ENCODE measurements at regions not wholly inside any gene's neighbourhood (a gene's known extent, or its start where the extent isn't known, plus 50 kb on each side); places are given as distances from the start of the nearest gene placed in this dataset.

DNA sequence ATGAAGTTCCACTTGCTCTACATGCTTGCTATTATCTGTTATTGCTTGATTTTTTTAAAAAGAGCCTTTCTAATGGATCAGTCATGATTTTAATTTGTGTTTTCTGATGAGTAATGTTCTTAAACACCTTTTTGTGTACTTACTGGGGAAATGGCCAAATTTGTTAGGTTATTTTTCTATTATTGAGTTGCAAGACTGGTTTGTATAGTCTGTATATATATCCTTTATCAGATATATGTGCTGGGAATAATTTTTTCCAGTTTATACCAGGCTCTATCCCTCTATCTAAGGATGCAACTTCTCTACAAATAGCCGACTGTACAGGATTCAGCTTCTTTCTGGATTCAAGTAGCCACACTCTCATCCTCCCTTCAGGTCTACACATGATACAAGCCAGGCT is 65.6 kb upstream of the SEC61G start:
- H3K4me3 ChIP-seq, result no peak overlapping the region
- H3K79me2 ChIP-seq (replicated peaks; ENCODE audit: insufficient read depth), result no peaks in the 10 kb centered on the region
- Mint-ChIP-seq H3K36me3 (ENCODE audit: low read depth) (peaks cover 2% of the 10 kb centered on the region; the same call in 1 of the 3 replicates), H3K4me3 (no peak overlapping the region), H3K9me3 (peaks cover 18% of the 10 kb centered on the region), H3K27ac (no peak overlapping the region), H3K27me3 (ENCODE audit: insufficient read depth, low read depth, poor library complexity) (no peaks in the 10 kb centered on the region), H3K4me1 (no peaks in the 10 kb centered on the region; the same call in 2 of the 3 replicates)
- H2AFZ ChIP-seq, result no peak overlapping the region
- DNase-seq (ENCODE audit: low spot score) (no peak), ATAC-seq (no peak)
- H3K9me2 ChIP-seq (ENCODE audit: insufficient read depth), result no peaks in the 10 kb centered on the region
- no peak overlapping the region for H3K27ac ChIP-seq (ENCODE audit: low read depth)
- TF ChIP-seq, protein P1, sequence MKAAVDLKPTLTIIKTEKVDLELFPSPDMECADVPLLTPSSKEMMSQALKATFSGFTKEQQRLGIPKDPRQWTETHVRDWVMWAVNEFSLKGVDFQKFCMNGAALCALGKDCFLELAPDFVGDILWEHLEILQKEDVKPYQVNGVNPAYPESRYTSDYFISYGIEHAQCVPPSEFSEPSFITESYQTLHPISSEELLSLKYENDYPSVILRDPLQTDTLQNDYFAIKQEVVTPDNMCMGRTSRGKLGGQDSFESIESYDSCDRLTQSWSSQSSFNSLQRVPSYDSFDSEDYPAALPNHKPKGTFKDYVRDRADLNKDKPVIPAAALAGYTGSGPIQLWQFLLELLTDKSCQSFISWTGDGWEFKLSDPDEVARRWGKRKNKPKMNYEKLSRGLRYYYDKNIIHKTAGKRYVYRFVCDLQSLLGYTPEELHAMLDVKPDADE (IDR thresholded peaks at IDR 0.05), result no peak
- TF ChIP-seq EZH2phosphoT487 (IDR thresholded peaks at IDR 0.05; ENCODE audit: unreplicated experiment), result no peak
- no peak for TF ChIP-seq ZNF114 (CRISPR knock-in tag; IDR thresholded peaks at IDR 0.05)
- no peak for TF ChIP-seq STAT1 (IDR thresholded peaks at IDR 0.05; ENCODE audit: unreplicated experiment)
- no peak for TF ChIP-seq JUNB (IDR thresholded peaks at IDR 0.05; ENCODE audit: unreplicated experiment)
- TF ChIP-seq POLR2AphosphoS5 (IDR thresholded peaks at IDR 0.05; ENCODE audit: low read depth), result no peak
- TF ChIP-seq, protein P2, sequence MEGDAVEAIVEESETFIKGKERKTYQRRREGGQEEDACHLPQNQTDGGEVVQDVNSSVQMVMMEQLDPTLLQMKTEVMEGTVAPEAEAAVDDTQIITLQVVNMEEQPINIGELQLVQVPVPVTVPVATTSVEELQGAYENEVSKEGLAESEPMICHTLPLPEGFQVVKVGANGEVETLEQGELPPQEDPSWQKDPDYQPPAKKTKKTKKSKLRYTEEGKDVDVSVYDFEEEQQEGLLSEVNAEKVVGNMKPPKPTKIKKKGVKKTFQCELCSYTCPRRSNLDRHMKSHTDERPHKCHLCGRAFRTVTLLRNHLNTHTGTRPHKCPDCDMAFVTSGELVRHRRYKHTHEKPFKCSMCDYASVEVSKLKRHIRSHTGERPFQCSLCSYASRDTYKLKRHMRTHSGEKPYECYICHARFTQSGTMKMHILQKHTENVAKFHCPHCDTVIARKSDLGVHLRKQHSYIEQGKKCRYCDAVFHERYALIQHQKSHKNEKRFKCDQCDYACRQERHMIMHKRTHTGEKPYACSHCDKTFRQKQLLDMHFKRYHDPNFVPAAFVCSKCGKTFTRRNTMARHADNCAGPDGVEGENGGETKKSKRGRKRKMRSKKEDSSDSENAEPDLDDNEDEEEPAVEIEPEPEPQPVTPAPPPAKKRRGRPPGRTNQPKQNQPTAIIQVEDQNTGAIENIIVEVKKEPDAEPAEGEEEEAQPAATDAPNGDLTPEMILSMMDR (conservative IDR thresholded peaks at IDR 0.05; ENCODE audit: low read depth in 2 of 2), result no peak
- no peak for TF ChIP-seq ZNF331 (CRISPR knock-in tag; IDR thresholded peaks at IDR 0.05; ENCODE audit: low read depth)
- TF ChIP-seq, protein P3, sequence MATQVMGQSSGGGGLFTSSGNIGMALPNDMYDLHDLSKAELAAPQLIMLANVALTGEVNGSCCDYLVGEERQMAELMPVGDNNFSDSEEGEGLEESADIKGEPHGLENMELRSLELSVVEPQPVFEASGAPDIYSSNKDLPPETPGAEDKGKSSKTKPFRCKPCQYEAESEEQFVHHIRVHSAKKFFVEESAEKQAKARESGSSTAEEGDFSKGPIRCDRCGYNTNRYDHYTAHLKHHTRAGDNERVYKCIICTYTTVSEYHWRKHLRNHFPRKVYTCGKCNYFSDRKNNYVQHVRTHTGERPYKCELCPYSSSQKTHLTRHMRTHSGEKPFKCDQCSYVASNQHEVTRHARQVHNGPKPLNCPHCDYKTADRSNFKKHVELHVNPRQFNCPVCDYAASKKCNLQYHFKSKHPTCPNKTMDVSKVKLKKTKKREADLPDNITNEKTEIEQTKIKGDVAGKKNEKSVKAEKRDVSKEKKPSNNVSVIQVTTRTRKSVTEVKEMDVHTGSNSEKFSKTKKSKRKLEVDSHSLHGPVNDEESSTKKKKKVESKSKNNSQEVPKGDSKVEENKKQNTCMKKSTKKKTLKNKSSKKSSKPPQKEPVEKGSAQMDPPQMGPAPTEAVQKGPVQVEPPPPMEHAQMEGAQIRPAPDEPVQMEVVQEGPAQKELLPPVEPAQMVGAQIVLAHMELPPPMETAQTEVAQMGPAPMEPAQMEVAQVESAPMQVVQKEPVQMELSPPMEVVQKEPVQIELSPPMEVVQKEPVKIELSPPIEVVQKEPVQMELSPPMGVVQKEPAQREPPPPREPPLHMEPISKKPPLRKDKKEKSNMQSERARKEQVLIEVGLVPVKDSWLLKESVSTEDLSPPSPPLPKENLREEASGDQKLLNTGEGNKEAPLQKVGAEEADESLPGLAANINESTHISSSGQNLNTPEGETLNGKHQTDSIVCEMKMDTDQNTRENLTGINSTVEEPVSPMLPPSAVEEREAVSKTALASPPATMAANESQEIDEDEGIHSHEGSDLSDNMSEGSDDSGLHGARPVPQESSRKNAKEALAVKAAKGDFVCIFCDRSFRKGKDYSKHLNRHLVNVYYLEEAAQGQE (IDR thresholded peaks at IDR 0.05; ENCODE audit: unreplicated experiment), result no peak
- TF ChIP-seq, protein P4, sequence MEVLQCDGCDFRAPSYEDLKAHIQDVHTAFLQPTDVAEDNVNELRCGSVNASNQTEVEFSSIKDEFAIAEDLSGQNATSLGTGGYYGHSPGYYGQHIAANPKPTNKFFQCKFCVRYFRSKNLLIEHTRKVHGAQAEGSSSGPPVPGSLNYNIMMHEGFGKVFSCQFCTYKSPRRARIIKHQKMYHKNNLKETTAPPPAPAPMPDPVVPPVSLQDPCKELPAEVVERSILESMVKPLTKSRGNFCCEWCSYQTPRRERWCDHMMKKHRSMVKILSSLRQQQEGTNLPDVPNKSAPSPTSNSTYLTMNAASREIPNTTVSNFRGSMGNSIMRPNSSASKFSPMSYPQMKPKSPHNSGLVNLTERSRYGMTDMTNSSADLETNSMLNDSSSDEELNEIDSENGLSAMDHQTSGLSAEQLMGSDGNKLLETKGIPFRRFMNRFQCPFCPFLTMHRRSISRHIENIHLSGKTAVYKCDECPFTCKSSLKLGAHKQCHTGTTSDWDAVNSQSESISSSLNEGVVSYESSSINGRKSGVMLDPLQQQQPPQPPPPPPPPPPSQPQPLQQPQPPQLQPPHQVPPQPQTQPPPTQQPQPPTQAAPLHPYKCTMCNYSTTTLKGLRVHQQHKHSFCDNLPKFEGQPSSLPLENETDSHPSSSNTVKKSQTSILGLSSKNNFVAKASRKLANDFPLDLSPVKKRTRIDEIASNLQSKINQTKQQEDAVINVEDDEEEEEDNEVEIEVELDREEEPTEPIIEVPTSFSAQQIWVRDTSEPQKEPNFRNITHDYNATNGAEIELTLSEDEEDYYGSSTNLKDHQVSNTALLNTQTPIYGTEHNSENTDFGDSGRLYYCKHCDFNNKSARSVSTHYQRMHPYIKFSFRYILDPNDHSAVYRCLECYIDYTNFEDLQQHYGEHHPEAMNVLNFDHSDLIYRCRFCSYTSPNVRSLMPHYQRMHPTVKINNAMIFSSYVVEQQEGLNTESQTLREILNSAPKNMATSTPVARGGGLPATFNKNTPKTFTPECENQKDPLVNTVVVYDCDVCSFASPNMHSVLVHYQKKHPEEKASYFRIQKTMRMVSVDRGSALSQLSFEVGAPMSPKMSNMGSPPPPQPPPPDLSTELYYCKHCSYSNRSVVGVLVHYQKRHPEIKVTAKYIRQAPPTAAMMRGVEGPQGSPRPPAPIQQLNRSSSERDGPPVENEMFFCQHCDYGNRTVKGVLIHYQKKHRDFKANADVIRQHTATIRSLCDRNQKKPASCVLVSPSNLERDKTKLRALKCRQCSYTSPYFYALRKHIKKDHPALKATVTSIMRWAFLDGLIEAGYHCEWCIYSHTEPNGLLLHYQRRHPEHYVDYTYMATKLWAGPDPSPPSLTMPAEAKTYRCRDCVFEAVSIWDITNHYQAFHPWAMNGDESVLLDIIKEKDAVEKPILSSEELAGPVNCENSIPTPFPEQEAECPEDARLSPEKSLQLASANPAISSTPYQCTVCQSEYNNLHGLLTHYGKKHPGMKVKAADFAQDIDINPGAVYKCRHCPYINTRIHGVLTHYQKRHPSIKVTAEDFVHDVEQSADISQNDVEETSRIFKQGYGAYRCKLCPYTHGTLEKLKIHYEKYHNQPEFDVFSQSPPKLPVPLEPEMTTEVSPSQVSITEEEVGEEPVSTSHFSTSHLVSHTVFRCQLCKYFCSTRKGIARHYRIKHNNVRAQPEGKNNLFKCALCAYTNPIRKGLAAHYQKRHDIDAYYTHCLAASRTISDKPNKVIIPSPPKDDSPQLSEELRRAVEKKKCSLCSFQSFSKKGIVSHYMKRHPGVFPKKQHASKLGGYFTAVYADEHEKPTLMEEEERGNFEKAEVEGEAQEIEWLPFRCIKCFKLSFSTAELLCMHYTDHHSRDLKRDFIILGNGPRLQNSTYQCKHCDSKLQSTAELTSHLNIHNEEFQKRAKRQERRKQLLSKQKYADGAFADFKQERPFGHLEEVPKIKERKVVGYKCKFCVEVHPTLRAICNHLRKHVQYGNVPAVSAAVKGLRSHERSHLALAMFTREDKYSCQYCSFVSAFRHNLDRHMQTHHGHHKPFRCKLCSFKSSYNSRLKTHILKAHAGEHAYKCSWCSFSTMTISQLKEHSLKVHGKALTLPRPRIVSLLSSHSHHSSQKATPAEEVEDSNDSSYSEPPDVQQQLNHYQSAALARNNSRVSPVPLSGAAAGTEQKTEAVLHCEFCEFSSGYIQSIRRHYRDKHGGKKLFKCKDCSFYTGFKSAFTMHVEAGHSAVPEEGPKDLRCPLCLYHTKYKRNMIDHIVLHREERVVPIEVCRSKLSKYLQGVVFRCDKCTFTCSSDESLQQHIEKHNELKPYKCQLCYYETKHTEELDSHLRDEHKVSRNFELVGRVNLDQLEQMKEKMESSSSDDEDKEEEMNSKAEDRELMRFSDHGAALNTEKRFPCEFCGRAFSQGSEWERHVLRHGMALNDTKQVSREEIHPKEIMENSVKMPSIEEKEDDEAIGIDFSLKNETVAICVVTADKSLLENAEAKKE (CRISPR knock-in tag; IDR thresholded peaks at IDR 0.05), result no peak
- no peak for TF ChIP-seq CREB1 (CRISPR knock-in tag; IDR thresholded peaks at IDR 0.05; ENCODE audit: low read depth)
- TF ChIP-seq EZH2 (IDR thresholded peaks at IDR 0.05; ENCODE audit: low read depth, unreplicated experiment), result no peak
- TF ChIP-seq NANOG (IDR thresholded peaks at IDR 0.05; ENCODE audit: borderline replicate concordance), result no peak
- H3K27me3 ChIP-seq (ENCODE audit: insufficient read depth), result no peaks in the 10 kb centered on the region
- H3K36me3 ChIP-seq (ENCODE audit: insufficient read depth), result no peaks in the 10 kb centered on the region
- H4K20me1 ChIP-seq (replicated peaks; ENCODE audit: insufficient read depth), result no peaks in the 10 kb centered on the region
- no peak overlapping the region for H3K4me2 ChIP-seq
- no peaks in the 10 kb centered on the region for H3K4me1 ChIP-seq (ENCODE audit: insufficient read depth)
- H3F3A ChIP-seq (replicated peaks; ENCODE audit: low read depth), result no peaks in the 10 kb centered on the region

All from GM23338 (cell line).